H9 (cell line): ENCODE measurements at regions not wholly inside any gene's neighbourhood (a gene's known extent, or its start where the extent isn't known, plus 50 kb on each side); places are given as distances from the start of the nearest gene placed in this dataset.

Source experiments
- DNase-seq: peaks from one replicate; pipeline ENCODE4 v3.0.0-alpha.2; 2017
- H2AFZ ChIP-seq: one replicate; pipeline ENCODE4 v1.6.1; 2013; ENCODE audit warnings: mild to moderate bottlenecking, low read length, control low read depth, moderate library complexity
- H2AK5ac ChIP-seq: 2 replicates; pipeline ENCODE4 v1.6.1; 2013; ENCODE audit warnings: low read length, control low read depth, mixed read lengths; ENCODE audit not compliant: insufficient read length
- H2BK120ac ChIP-seq: one replicate; pipeline ENCODE4 v1.6.1; 2013; ENCODE audit warnings: low read depth, mild to moderate bottlenecking, low read length, control low read depth, inconsistent platforms; ENCODE audit not compliant: poor library complexity, severe bottlenecking
- H2BK12ac ChIP-seq: 2 replicates; pipeline ENCODE4 v1.6.1; 2013; ENCODE audit warnings: low read length, control low read depth, mixed read lengths, low read depth; ENCODE audit not compliant: insufficient read length
- H2BK15ac ChIP-seq: 2 replicates; pipeline ENCODE4 v1.6.1; 2013; ENCODE audit warnings: low read depth, low read length, control low read depth
- H2BK20ac ChIP-seq: one replicate; pipeline ENCODE4 v1.6.1; 2013; ENCODE audit warnings: low read depth, mild to moderate bottlenecking, low read length, control low read depth, inconsistent platforms; ENCODE audit not compliant: poor library complexity, severe bottlenecking
- H2BK5ac ChIP-seq: 2 replicates; pipeline ENCODE4 v1.6.1; 2013; ENCODE audit warnings: low read length, control low read depth, mixed read lengths; ENCODE audit not compliant: insufficient read length
- H3K14ac ChIP-seq: 2 replicates; pipeline ENCODE4 v1.6.1; 2013; ENCODE audit warnings: low read length, control low read depth; ENCODE audit not compliant: insufficient read depth
- H3K18ac ChIP-seq: 2 replicates; pipeline ENCODE4 v1.6.1; 2013; ENCODE audit warnings: low read depth, mild to moderate bottlenecking, mixed read lengths, low read length, control low read depth; ENCODE audit not compliant: insufficient read length
- H3K23ac ChIP-seq: 2 replicates; pipeline ENCODE4 v1.6.1; 2013; ENCODE audit warnings: low read length, control low read depth, mixed read lengths, low read depth; ENCODE audit not compliant: insufficient read length
- H3K23me2 ChIP-seq: 2 replicates; pipeline ENCODE4 v1.6.1; 2013; ENCODE audit warnings: low read depth, mild to moderate bottlenecking, mixed read lengths, low read length, control low read depth; ENCODE audit not compliant: insufficient read length, poor library complexity, severe bottlenecking
- H3K27ac ChIP-seq: 2 replicates; pipeline ENCODE4 v1.5.1; 2013; ENCODE audit warnings: low read length, control low read depth, mixed read lengths, low read depth; ENCODE audit not compliant: insufficient read length
- H3K27me3 ChIP-seq: 2 replicates; pipeline ENCODE4 v1.6.1; 2013; ENCODE audit warnings: low read length, control low read depth, inconsistent platforms; ENCODE audit not compliant: insufficient read depth
- H3K4ac ChIP-seq: 2 replicates; pipeline ENCODE4 v1.6.1; 2013; ENCODE audit warnings: low read depth, mild to moderate bottlenecking, control low read depth, inconsistent platforms, low read length, moderate library complexity
- H3K4me1 ChIP-seq: 2 replicates; pipeline ENCODE4 v1.6.1; 2013; ENCODE audit warnings: low read length, control low read depth, inconsistent platforms; ENCODE audit not compliant: insufficient read depth
- H3K4me2 ChIP-seq: 2 replicates; pipeline ENCODE4 v1.6.1; 2013; ENCODE audit warnings: low read length, control low read depth, mixed read lengths; ENCODE audit not compliant: insufficient read length, insufficient read depth
- H3K56ac ChIP-seq: 2 replicates; pipeline ENCODE4 v1.6.1; 2013; ENCODE audit warnings: low read depth, mild to moderate bottlenecking, mixed read lengths, low read length, control low read depth; ENCODE audit not compliant: insufficient read length
- H3K79me1 ChIP-seq: 2 replicates; pipeline ENCODE4 v1.6.1; 2013; ENCODE audit warnings: low read depth, mild to moderate bottlenecking, moderate library complexity, low read length, control low read depth, inconsistent platforms; ENCODE audit not compliant: insufficient read depth, poor library complexity, severe bottlenecking
- H3K79me2 ChIP-seq: 2 replicates; pipeline ENCODE4 v1.6.1; 2013; ENCODE audit warnings: low read length, control low read depth, inconsistent platforms; ENCODE audit not compliant: insufficient read depth
- H3K9ac ChIP-seq: 2 replicates; pipeline ENCODE4 v1.6.1; 2013; ENCODE audit warnings: low read length, control low read depth, mixed read lengths; ENCODE audit not compliant: insufficient read length; ENCODE audit errors: extremely low read depth
- H3K9me3 ChIP-seq: one replicate; pipeline ENCODE4 v1.6.1; 2013; ENCODE audit warnings: low read depth, low read length, inconsistent platforms; ENCODE audit not compliant: control insufficient read depth
- H3T11ph ChIP-seq: one replicate; pipeline ENCODE4 v1.6.1; 2013; ENCODE audit warnings: mild to moderate bottlenecking, low read length, control low read depth, inconsistent platforms
- H4K20me1 ChIP-seq: one replicate; pipeline ENCODE4 v1.6.1; 2013; ENCODE audit not compliant: control insufficient read depth, insufficient read length, insufficient read depth
- H4K5ac ChIP-seq: 2 replicates; pipeline ENCODE4 v1.6.1; 2013; ENCODE audit warnings: low read depth, mild to moderate bottlenecking, mixed read lengths, low read length, control low read depth; ENCODE audit not compliant: insufficient read length
- H4K8ac ChIP-seq: replicated peaks from 2 replicates; pipeline ENCODE4 v1.6.1; 2013; ENCODE audit warnings: low read length, control low read depth, mixed read lengths, low read depth; ENCODE audit not compliant: insufficient read length
- H4K91ac ChIP-seq: 2 replicates; pipeline ENCODE4 v1.6.1; 2013; ENCODE audit warnings: low read depth, mild to moderate bottlenecking, moderate library complexity, mixed read lengths, low read length, control low read depth; ENCODE audit not compliant: insufficient read length
- H3K27ac Mint-ChIP-seq, 3 experiments: 2 replicates in 2 of 3; 3 replicates in 1 of 3; pipeline ENCODE4 v1.8.0; 2020 to 2021; ENCODE audit warnings: mixed read lengths in 3 of 3, mild to moderate bottlenecking in 1 of 3, moderate library complexity in 1 of 3
- H3K27me3 Mint-ChIP-seq: 2 replicates; pipeline ENCODE4 v1.8.0; 2021; ENCODE audit warnings: low read depth, mild to moderate bottlenecking, moderate library complexity, mixed read lengths
- H3K36me3 Mint-ChIP-seq, 3 experiments: 2 replicates in 2 of 3; 3 replicates in 1 of 3; pipeline ENCODE4 v1.8.0; 2020 to 2021; ENCODE audit warnings: low read depth in 3 of 3, mixed read lengths in 3 of 3; ENCODE audit not compliant: insufficient read depth in 1 of 3
- H3K4me1 Mint-ChIP-seq, 2 experiments: 2 replicates each; pipeline ENCODE4 v1.8.0; 2020; ENCODE audit warnings: mixed read lengths in 2 of 2
- H3K4me3 Mint-ChIP-seq, 2 experiments: 2 replicates in 1 of 2; 3 replicates in 1 of 2; pipeline ENCODE4 v1.8.0; 2020 to 2021; ENCODE audit warnings: mild to moderate bottlenecking in 2 of 2, mixed read lengths in 2 of 2, moderate library complexity in 1 of 2
- H3K9me3 Mint-ChIP-seq, 2 experiments: 2 replicates in 1 of 2; 3 replicates in 1 of 2; pipeline ENCODE4 v1.8.0; 2020; ENCODE audit warnings: mild to moderate bottlenecking in 2 of 2, mixed read lengths in 2 of 2, moderate library complexity in 1 of 2
- CTCF ChIP-seq: fragments of 200-600 bp; sonication (generic); conservative IDR thresholded peaks from 3 replicates; pipeline ENCODE4 v1.8.0; 2021; ENCODE audit warnings: antibody characterized with exemption, mild to moderate bottlenecking
- WGBS: extraction: QIAGEN DNeasy Blood & Tissue Kit; methylation state at CpG from one replicate; pipeline ENCODE4 v1.1.7; 2013; ENCODE audit warnings: missing lambda C conversion rate, low lambda C conversion rate, mixed read lengths; ENCODE audit not compliant: insufficient read length; ENCODE audit errors: extremely low coverage; 5-methylcytosine and 5-hydroxymethylcytosine counted together

GRCh38 chr9:6133346-6134063, 82.1 kb upstream of the IL33 start:
- Histone ChIP-seq H3K79me1 (no peaks in the 10 kb centered on the region), H3K27ac (no peak overlapping the region), H4K8ac (no peak overlapping the region), H3K23me2 (no peaks in the 10 kb centered on the region), H4K20me1 (no peaks in the 10 kb centered on the region), H3K9me3 (no peaks in the 10 kb centered on the region), H3K14ac (no peak overlapping the region), H2BK15ac (no peak overlapping the region), H4K5ac (no peak overlapping the region), H2BK5ac (no peak overlapping the region), H3K4me1 (no peaks in the 10 kb centered on the region), H2AK5ac (no peak overlapping the region), H3T11ph (no peak overlapping the region), H3K18ac (no peak overlapping the region), H3K27me3 (no peaks in the 10 kb centered on the region), H2BK120ac (no peak overlapping the region), H4K91ac (no peak overlapping the region), H3K9ac (no peak overlapping the region), H3K79me2 (no peaks in the 10 kb centered on the region), H2BK20ac (no peak overlapping the region), H3K4ac (no peak overlapping the region), H3K56ac (no peak overlapping the region), H2BK12ac (no peak overlapping the region), H2AFZ (no peak overlapping the region), H3K4me2 (no peak overlapping the region), H3K23ac (no peak overlapping the region)
- Mint-ChIP-seq H3K27me3 (peaks cover 3% of the 10 kb centered on the region; the same call in 1 of the 2 replicates), H3K4me1 (peaks cover 0 to 4% of the 10 kb centered on the region in 2 experiments; a peak in 1 of 4 replicates), H3K27ac (no peak overlapping the region), H3K36me3 (peaks cover 3 to 13% (median 12%) of the 10 kb centered on the region in 3 experiments; a peak in 6 of 7 replicates), H3K4me3 (no peak overlapping the region), H3K9me3 (peaks cover 3 to 14% of the 10 kb centered on the region in 2 experiments; a peak in 4 of 5 replicates)
- no CpG with 5 or more reads among the region's 5 CpGs for WGBS
- no peak for TF ChIP-seq CTCF
- DNase-seq: no peak
